ENCODE measurements at regions not wholly inside any gene's neighbourhood (a gene's known extent, or its start where the extent isn't known, plus 50 kb on each side); places are given as distances from the start of the nearest gene placed in this dataset.

DNA sequence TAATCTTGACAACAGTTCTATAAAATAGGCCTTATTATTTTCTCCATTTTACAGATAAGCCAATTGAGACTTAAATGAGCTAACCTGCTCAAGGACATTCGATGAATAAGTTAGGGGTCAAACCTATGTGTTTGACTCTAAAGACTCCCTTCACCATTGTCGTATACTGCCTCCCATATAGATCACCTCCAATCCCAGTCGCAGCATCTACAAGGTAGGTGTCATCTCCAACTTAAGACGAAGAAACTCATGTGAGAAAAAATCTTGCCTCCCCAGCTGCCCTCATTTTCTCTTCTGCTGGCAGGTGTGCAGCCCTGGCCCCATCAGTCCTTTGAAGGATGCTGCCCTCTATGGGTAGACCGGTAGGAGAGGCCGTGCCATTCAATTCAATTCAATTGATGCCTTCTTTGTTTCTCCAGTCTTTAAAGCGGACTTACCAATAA lies 75.2 kb upstream of the SMARCA2 start:
- no peak for DNase-seq

DNA sequence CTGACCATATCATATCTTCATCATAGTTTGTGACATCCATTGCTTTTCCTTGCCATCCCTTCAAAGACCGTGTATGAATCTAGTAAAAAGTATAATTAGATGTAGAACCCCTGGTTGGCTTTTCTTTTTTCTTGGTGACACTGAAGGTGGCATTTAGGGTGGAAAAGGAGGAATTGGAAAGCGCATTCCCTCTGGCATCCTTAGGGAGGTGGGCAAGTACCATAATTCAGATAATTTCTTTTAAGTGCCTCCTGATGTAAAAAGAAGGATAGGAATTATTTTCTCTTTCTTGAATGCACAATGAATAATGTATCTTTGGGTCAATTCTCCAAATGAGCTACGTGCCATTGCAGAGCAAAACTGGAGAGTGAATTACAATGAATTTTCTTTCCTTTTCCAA lies 73.2 kb upstream of the SMARCA2 start:
- no peak for DNase-seq

DNA sequence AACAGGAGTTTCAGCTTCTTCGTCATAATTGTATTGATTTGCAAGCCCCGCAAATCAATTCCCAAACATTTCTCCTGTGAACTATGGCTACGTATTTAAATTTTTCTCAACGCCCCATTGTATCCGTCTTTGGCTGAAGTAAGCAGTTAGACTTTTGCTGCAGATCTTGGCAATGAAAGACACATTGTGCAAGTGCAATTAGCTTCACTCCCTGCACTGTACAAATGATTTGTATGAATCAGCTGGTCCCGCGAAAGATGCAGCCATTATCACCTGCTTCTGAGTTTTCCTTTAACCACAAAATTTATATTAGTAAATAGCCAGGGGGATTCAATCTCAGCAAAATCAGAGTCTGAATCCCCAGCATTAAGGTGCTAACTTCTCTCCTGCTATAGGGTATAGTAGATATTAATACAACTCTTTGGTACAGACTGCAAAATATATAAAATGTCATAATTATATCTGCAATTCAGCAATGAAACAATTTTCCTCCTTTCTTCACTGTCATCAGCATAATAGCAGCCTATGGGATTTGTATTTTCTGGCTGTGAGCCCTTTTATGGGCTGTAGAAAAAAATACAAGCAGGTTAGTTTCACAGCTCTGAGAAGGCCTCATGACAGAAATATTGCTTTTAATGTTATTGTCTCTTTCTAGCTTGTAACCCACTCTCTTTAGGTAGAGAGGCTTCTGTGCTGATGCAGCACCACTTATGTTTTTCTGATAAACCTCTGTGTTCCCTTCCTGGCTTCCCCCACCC lies 68.4 kb upstream of the SMARCA2 start:
- no peak for DNase-seq

DNA sequence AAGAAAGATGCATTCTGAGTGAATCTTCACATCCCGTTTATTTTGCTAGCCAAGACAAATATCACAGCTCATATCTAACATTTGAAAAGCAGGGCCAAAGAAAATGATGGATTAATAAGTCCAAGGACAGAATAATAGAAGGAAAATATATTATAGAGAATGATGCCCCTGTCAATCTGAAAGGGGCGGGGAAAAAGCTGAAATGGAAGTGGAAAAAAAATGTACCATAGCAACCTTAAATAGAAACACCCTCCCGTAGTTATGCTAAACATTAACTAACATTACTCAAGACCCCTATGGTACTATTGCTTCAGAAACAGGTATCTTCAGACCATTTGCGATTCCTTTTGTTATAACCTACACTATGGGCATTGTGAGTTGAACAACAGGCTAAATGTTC lies 67.7 kb upstream of the SMARCA2 start:
- no peak for DNase-seq

DNA sequence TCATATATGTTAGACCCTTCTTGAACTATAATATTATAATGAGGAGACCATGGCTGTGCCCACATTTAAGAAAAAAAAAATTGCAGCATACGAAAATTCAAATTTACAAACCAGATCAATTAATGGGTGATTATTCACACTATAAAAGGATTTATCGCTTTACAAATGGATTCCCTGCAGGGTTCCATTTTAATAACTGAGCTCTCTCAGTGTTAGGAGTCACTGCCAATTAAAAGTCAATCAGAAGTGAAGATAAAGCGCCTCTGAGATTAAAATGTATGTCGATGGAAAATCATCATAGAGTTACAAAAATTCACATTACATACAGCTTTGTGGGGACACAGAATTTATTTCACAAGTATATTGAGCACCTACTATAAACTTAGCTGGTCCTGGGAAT lies 66.6 kb upstream of the SMARCA2 start:
- no peak for DNase-seq

DNA sequence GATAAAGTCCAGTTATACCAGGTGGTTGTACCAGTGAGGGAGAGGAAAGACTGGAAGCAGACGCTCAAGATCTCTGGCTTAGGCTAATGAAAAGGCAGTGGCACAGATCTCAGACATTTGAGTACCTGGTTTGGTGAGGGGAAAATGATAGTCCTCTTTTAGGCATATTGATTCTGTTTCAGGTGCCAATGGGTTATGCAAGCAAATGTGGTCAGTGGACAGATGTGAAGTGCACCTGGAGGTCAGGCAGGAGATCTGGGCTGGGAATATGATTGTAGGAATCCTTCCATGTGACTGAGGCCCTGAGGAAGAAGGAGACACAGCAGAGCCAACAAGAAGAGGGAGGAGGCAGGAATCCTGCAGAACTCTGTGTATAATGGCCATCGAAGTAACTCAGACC lies 63.7 kb upstream of the SMARCA2 start:
- no peak for DNase-seq

DNA sequence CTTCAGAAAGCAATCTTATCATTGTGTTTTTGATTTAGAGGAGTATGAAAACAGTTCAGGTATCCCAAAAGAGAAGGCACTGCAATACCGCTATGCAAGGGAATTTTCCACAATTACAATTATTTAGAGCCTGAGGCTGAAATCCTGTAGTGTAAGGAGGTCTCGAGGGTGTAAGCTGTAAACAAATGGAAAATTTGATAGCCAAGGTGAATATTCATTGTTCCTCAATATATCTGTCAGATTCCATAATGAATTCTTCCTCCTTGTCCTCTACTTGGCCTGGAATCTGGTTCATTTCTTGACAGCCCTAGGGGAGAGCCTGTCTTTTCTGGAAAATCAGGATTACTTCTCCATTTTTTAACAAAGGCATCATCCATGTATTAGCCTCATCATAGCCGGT lies 63.1 kb upstream of the SMARCA2 start:
- DNase-seq, result no peak

DNA sequence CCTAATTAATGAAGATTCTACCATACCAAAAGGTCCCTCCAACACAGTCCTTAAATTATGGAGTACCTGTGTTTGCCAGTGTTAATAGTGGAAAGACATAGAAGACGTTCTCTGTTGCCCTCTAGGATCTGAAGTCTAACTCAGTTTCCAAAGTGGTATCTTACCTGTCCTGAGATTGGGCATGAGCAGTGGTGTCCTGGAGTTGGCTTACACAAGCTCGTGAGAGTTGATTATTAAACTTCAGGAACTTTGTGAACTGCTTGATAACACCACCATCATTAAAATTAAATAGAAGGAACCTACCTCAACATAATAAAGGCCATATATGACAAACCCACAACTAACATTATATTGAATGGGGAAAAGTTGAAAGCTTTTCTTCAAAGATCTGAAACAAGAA lies 60.9 kb upstream of the SMARCA2 start:
- no peak for DNase-seq

DNA sequence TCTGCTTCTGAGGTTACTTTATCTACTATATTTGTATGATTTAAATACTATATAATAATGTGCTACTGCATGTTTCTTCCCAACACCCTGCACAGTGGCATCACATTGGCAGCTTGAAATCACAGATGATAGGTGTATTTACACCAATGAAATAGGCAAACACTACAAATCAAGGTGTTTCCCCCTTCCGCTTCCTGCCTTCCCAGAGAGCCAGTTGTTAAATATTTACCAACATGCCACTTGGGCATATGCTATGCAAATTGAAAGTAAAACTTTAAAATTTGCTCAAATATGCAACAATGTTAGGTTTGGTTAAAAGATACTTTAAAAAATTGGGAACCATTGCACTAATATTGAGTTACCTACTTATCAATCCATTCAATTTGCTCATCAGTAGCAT lies 58.2 kb upstream of the SMARCA2 start:
- DNase-seq, result no peak

DNA sequence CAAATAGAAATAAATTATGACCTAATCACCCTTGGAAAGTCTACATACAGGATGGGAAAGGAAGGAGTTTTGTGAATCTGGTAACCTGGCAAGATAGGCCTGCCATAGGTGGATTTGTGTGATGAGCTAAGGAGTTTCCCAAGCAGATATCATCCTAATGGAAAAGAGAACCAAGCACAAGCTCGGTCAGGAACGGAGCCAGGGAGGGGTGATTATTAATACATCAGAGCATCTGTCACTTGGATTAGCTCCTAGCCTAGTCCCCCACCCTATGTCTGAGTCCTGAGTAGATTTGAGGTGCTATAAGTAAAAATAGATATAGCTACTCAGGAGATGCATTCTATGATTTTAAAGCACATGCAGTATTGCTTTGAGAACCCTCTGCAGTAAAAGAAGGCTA lies 57.3 kb upstream of the SMARCA2 start:
- DNase-seq, result no peak

DNA sequence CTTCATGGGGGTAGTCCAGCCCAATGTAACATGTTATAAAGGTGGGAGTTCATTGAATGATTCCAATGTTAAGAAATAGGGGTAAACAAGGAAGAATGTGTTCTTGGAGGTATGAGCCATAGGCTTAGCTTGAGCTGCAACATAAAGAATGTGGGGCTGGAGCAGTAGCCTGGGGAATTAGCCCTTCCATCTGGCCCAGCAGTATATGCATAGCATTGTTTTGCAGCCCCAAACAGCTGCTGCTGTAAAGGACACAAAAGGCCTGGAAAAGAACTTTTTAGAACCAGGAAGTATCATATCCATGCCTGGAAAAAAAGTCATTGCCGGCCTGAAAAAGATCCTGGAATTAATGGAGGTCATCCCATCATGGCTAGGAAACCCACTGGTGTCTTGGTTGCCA lies 55.8 kb upstream of the SMARCA2 start:
- no peak for DNase-seq

DNA sequence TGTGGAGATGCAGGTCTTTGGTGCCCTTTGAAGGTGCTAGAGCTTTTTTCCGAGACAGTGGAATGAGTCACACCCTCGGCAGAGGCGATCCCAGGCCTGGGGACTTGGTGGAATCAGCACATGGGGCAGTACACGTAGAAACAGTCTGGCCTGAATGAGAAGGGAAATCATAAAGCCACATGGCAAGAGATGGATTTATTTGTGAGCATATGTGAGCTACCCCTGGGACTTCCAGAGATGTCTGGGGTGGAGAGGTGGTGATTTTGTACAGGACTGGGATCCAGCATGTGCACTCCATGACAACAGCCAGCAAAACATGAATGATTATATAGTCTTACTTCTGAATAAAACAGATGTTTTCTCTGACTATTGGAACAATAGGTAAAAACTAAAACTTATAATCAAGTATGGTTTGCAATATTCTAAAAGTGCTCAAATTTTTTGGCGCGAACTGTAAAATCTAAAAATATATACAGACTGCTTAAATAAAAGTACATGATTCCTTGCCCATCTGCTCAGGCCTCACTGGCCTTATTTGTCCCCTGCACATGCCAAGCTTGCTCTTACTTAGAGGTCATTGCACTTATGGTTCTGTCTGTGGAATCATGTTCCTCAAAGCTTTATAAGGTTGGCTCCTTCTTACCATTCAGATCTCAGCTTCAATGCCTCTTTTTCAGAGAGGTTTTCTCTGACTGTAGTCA lies 54.7 kb upstream of the SMARCA2 start:
- no peak for DNase-seq

DNA sequence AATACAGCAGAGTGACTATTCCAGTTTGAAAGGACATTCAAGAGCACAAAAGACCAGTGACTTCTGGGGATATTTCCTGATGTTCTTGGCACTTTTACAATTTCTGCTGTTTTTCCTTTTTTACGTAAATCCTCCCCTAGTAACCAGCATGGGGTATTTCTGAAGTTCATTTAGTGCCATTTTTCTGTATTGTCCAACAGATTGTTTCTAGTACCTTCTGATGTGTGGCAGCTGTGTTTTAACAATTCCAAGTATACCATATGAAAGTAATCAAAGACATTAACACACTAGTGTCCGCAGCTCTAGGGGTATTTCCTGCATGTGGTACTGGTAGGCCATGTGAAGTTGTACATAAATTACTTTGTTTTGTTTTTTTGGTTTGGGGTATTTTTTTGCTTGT lies 53.0 kb upstream of the SMARCA2 start:
- no peak for DNase-seq

DNA sequence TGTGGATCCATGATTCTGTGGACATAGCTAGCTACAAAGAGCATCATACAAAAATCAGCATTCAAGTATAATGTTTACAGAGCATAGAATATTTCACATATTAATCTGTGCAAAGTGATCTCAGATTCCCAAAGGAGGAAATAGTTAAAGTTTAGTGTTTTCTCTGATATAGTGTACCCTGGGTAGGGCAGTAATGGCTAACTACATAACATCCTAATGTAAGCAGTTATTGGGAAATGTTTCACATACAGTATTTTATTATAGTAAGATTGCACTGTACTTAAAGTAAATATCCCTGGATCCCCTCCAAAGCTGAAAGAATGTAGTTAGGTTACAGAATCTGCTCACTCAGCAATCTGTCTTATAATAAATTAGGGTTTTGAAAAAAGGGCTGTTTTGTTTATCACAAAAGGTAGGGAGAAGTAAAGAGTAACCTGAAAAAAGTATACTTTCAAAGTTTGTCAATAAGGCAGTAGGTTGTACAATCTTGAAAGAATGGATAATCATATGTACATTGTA lies 52.5 kb upstream of the SMARCA2 start:
- no peak for DNase-seq

DNA sequence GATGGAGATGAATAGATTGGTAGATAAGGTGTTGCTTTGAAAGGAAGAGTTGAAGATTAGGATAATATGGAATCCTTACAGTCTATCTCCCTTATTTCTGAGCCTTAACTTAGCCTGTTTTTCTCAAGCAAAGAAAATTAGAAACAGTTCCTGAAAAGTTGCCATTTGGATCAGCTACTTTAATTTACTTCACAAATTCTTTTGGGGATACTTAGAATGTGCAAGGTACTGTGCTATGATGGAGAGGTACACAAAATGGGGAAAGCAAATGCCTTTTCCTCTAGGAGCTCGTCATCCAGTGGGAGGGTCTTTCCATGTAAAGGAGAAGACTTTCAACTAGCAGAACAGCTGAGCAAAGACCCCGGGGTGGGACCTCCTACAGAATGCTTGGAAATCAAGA lies 51.1 kb upstream of the SMARCA2 start:
- no peak for DNase-seq

Measured in NCI-H1436 treated with DMSO at 0.1 percent for 48 hours (cell line).